C4-2B (cell line): ENCODE measurements at regions not wholly inside any gene's neighbourhood (a gene's known extent, or its start where the extent isn't known, plus 50 kb on each side); places are given as distances from the start of the nearest gene placed in this dataset.
"Not testable (repeated sequence)": the region's sequence is repeated elsewhere in the genome, so short reads cannot be mapped to it uniquely, and the experiment has no call there.

Experiments used
- ZFX ChIP-seq: fragments of 450-650 bp; IDR thresholded peaks from 2 replicates; pipeline ENCODE4 v1.6.1; 2017
- TF ChIP-seq, protein P1 (sequence below): fragments of 450-650 bp; conservative IDR thresholded peaks from 2 replicates; pipeline ENCODE4 v1.5.1; 2017; ENCODE audit warnings: mild to moderate bottlenecking

DNA sequence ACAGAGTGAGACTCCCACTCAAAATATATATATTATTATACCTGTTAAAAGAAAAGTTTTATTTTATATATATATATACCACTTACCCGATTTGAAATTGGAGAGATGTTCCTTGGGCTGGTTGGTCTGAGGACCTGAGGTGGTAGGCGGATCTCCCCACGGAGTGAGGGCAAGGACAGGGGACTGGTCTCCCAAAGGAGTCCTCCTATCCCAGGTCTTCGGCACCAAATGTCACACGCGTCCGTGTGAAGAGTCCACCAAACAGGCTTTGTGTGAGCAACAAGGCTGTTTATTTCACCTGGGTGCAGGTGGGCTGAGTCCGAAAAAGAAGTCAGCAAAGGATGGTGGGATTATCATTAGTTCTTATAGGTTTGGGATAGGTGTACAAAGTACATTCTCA is 228.2 kb downstream of the COPRS start:
- TF ChIP-seq, protein P1, sequence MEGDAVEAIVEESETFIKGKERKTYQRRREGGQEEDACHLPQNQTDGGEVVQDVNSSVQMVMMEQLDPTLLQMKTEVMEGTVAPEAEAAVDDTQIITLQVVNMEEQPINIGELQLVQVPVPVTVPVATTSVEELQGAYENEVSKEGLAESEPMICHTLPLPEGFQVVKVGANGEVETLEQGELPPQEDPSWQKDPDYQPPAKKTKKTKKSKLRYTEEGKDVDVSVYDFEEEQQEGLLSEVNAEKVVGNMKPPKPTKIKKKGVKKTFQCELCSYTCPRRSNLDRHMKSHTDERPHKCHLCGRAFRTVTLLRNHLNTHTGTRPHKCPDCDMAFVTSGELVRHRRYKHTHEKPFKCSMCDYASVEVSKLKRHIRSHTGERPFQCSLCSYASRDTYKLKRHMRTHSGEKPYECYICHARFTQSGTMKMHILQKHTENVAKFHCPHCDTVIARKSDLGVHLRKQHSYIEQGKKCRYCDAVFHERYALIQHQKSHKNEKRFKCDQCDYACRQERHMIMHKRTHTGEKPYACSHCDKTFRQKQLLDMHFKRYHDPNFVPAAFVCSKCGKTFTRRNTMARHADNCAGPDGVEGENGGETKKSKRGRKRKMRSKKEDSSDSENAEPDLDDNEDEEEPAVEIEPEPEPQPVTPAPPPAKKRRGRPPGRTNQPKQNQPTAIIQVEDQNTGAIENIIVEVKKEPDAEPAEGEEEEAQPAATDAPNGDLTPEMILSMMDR: not testable (repeated sequence)
- TF ChIP-seq ZFX: not testable (repeated sequence)
